Testis (tissue), 2 donors: ENCODE measurements at regions not wholly inside any gene's neighbourhood (a gene's known extent, or its start where the extent isn't known, plus 50 kb on each side); places are given as distances from the start of the nearest gene placed in this dataset.

Experiments
- POLR2A ChIP-seq: fragments of 450-650 bp; IDR thresholded peaks from one replicate; pipeline ENCODE4 v1.6.1; 2017; ENCODE audit warnings: antibody characterized with exemption, mild to moderate bottlenecking, moderate library complexity
- TF ChIP-seq, protein P1 (sequence below), 3 experiments: fragments of 450-650 bp in 2 of 3; fragments of 200-600 bp in 1 of 3; sonication (generic) in 1 of 3; IDR thresholded peaks; one replicate each; pipeline ENCODE4 v1.5.1; 2016 to 2019; ENCODE audit warnings: antibody characterized with exemption in 3 of 3, mild to moderate bottlenecking in 2 of 3, moderate library complexity in 1 of 3

DNA sequence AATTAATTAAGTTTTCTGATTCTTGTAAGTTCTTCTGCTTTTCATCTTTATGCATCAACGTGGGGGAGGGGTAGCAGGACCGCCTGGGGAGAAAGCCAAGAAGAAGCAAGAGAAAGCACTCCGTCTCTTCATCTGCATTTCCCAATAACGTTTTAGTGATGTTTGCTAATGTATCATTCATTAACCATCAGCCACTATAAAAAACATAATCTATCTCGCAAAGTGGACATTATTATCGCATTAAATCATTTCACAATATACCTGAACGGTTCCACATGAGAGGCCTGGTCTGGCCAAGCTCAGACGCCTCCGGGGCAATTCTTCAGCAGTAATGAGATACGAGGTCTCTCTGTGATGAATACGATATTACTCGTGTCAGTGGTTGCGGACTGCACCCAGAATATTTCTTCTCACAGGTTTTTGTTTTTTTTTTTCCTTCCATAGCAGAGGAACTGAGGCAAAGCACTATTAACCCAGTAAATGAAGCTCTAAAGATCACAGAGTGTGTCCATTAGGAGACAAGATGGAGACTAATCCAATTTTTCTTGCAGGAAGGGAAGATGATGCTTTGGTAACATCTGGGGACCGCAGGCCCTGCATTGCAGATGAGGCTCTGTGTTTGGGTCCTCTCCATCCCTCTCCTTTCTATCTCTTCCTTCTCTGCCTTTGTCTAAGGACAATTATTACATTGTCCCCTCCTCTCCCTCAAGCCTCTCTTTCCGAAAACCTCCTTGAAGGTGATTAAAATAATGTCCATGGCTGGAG lies 156.1 kb downstream of the SLC35B3 start:
- TF ChIP-seq, protein P1, sequence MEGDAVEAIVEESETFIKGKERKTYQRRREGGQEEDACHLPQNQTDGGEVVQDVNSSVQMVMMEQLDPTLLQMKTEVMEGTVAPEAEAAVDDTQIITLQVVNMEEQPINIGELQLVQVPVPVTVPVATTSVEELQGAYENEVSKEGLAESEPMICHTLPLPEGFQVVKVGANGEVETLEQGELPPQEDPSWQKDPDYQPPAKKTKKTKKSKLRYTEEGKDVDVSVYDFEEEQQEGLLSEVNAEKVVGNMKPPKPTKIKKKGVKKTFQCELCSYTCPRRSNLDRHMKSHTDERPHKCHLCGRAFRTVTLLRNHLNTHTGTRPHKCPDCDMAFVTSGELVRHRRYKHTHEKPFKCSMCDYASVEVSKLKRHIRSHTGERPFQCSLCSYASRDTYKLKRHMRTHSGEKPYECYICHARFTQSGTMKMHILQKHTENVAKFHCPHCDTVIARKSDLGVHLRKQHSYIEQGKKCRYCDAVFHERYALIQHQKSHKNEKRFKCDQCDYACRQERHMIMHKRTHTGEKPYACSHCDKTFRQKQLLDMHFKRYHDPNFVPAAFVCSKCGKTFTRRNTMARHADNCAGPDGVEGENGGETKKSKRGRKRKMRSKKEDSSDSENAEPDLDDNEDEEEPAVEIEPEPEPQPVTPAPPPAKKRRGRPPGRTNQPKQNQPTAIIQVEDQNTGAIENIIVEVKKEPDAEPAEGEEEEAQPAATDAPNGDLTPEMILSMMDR (IDR thresholded peaks at IDR 0.05), result no peak
- TF ChIP-seq POLR2A, result no peak
